Effector CD8-positive, alpha-beta T cell (primary cell): ENCODE measurements at regions not wholly inside any gene's neighbourhood (a gene's known extent, or its start where the extent isn't known, plus 50 kb on each side); places are given as distances from the start of the nearest gene placed in this dataset.

Experiments
- DNase-seq: peaks from one replicate; lab custom pipeline; 2025; lab: John Stamatoyannopoulos, UW

- DNase-seq = no peak
Observed at GRCh38 chr10:3482200-3482993, 302.6 kb downstream of the KLF6 start.

GRCh38 chr10:3481496-3481895 is 303.5 kb downstream of the KLF6 start:
- no peak for DNase-seq

- DNase-seq = no peak
Observed at GRCh38 chr10:3480990-3481315, 304.1 kb downstream of the KLF6 start.

- no peak for DNase-seq
Observed at GRCh38 chr10:3480281-3480989, 304.6 kb downstream of the KLF6 start.

GRCh38 chr10:3478632-3479240 is 306.2 kb upstream of the PITRM1 start:
- no peak for DNase-seq

GRCh38 chr10:3478153-3478552 is 305.6 kb upstream of the PITRM1 start:
- DNase-seq = no peak

GRCh38 chr10:3477683-3478082 is 305.1 kb upstream of the PITRM1 start:
- no peak for DNase-seq

GRCh38 chr10:3476640-3477448 is 304.3 kb upstream of the PITRM1 start:
- no peak for DNase-seq

GRCh38 chr10:3476186-3476585 is 303.6 kb upstream of the PITRM1 start:
- DNase-seq = no peak

- DNase-seq = no peak
Observed at GRCh38 chr10:3475367-3475766, 302.8 kb upstream of the PITRM1 start.

- no peak for DNase-seq
Observed at GRCh38 chr10:3474266-3474665, 301.7 kb upstream of the PITRM1 start.

- DNase-seq = no peak
Observed at GRCh38 chr10:3473271-3473670, 300.7 kb upstream of the PITRM1 start.

GRCh38 chr10:3472287-3473051 is 299.9 kb upstream of the PITRM1 start:
- DNase-seq = no peak

- no peak for DNase-seq
Observed at GRCh38 chr10:3471927-3472286, 299.3 kb upstream of the PITRM1 start.

GRCh38 chr10:3471472-3471871 is 298.9 kb upstream of the PITRM1 start:
- DNase-seq = no peak

GRCh38 chr10:3470191-3470590 is 297.6 kb upstream of the PITRM1 start:
- DNase-seq = no peak

- DNase-seq = no peak
Observed at GRCh38 chr10:3469639-3470020, 297.0 kb upstream of the PITRM1 start.

GRCh38 chr10:3468919-3469638 is 296.5 kb upstream of the PITRM1 start:
- no peak for DNase-seq

GRCh38 chr10:3467052-3467951 is 294.7 kb upstream of the PITRM1 start:
- DNase-seq = no peak

- DNase-seq = no peak
Observed at GRCh38 chr10:3465406-3465891, 292.9 kb upstream of the PITRM1 start.
